ENCODE measurements at regions not wholly inside any gene's neighbourhood (a gene's known extent, or its start where the extent isn't known, plus 50 kb on each side); places are given as distances from the start of the nearest gene placed in this dataset.

DNA sequence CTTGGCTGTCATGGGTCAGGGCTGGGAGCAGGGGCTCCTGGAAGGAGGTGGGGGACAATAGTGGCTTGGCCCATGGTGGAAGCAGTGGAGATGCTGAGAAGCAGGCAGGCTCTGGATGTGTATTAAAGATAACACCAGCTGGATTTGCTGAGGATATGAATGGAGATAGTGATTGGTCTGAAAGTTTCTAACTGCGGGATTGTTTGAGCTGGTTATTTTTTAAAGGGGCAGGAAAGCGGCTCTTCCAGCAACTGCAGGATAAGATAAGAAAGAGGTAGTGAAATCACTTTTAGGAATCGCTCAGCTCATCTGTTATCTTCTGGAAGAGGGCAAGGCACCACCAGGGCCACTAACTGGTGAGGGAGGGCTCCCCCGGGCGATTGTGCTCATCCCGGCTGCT, 125.5 kb downstream of the TENT4A start:
- H3K27me3 ChIP-seq: no peaks in the 10 kb centered on the region
- 25 to 29% methylated on average over 6 of the region's 6 CpGs for WGBS, 2 donors
- no peak overlapping the region for H3K4me3 ChIP-seq

DNA sequence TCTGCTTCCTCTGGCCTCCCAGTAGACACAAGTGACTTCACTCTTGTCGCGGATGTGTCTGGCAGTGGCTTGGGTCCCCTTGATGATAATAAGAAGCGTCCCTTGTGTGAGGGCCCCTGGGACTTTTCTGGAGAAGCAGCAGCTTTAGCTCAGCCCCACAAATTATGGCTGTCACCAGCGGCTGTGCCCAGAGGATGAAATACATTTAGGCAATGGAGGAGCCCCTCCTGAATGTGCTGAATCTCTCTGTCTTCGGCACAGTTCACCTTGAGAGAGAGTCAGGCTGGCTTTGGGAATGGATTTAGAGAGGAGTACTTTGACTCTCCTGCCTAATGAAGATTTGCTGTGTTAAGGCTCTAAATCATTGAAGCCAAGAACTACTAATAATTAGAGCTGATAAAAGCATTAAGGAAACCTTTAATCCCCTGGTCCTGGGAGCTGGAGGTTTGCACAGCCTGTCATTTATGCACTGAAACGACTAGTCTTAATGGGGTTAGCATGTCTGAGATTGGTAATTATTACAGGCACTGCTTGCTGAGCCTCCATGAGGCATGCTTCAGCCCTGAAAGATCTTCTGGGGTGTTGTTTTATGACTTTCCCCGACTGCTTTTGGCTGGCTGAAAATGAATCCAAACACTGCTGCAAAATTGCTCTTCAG, 127.0 kb downstream of the TENT4A start:
- ATAC-seq (ENCODE audit: low FRiP score in 2 of 2) (no peak), DNase-seq (no peak)
- Histone ChIP-seq H3K4me3 (no peak overlapping the region), H3K27me3 (no peaks in the 10 kb centered on the region), H3K36me3 (no peaks in the 10 kb centered on the region), H3K27ac (no peak overlapping the region), H3K4me1 (no peaks in the 10 kb centered on the region), H3K9me3 (no peaks in the 10 kb centered on the region)
- no peak for TF ChIP-seq POLR2A (IDR thresholded peaks at IDR 0.05)
- TF ChIP-seq EP300 (IDR thresholded peaks at IDR 0.05): no peak
- TF ChIP-seq POLR2AphosphoS5 (IDR thresholded peaks at IDR 0.05): no peak
- TF ChIP-seq, protein P1, sequence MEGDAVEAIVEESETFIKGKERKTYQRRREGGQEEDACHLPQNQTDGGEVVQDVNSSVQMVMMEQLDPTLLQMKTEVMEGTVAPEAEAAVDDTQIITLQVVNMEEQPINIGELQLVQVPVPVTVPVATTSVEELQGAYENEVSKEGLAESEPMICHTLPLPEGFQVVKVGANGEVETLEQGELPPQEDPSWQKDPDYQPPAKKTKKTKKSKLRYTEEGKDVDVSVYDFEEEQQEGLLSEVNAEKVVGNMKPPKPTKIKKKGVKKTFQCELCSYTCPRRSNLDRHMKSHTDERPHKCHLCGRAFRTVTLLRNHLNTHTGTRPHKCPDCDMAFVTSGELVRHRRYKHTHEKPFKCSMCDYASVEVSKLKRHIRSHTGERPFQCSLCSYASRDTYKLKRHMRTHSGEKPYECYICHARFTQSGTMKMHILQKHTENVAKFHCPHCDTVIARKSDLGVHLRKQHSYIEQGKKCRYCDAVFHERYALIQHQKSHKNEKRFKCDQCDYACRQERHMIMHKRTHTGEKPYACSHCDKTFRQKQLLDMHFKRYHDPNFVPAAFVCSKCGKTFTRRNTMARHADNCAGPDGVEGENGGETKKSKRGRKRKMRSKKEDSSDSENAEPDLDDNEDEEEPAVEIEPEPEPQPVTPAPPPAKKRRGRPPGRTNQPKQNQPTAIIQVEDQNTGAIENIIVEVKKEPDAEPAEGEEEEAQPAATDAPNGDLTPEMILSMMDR (IDR thresholded peaks at IDR 0.05): no peak
- 63 to 72% methylated on average over 7 of the region's 7 CpGs for WGBS, 2 donors

More for the DNA sequence above, 125.5 kb downstream of the TENT4A start:
- DNase-seq (no peak), ATAC-seq (ENCODE audit: low FRiP score in 2 of 2) (no peak)
- TF ChIP-seq POLR2AphosphoS5 (IDR thresholded peaks at IDR 0.05): no peak
- TF ChIP-seq, protein P1 (IDR thresholded peaks at IDR 0.05): no peak
- no peak for TF ChIP-seq POLR2A (IDR thresholded peaks at IDR 0.05)
- TF ChIP-seq EP300 (IDR thresholded peaks at IDR 0.05): no peak
- no peaks in the 10 kb centered on the region for H3K4me1 ChIP-seq
- no peak overlapping the region for H3K27ac ChIP-seq
- no peaks in the 10 kb centered on the region for H3K36me3 ChIP-seq
- no peaks in the 10 kb centered on the region for H3K9me3 ChIP-seq

DNA sequence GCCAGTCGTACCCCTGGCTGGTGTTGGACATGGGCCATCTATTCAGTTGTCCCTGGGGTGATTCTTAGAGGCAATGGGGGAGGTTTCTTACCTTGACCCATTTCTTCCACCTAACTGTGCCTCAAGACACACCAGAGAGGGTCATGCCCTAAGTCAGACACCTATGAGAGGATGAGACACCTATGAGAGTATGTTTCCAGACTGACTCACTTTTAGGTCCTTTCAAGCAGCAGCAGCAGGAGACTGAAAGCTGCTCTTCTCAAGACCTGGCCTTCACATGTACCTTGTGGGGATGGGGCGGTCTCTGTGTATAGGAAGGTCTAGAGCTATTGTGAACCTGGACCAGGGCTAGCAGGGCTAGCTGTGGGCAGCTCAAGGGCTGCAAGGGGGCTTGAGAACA, 130.1 kb downstream of the TENT4A start:
- Histone ChIP-seq H3K9me3 (no peaks in the 10 kb centered on the region), H3K27ac (no peak overlapping the region), H3K36me3 (no peaks in the 10 kb centered on the region), H3K4me1 (no peaks in the 10 kb centered on the region), H3K4me3 (no peak overlapping the region), H3K27me3 (no peaks in the 10 kb centered on the region)
- no peak for DNase-seq
- TF ChIP-seq, protein P1 (IDR thresholded peaks at IDR 0.05): no peak
- TF ChIP-seq EP300 (IDR thresholded peaks at IDR 0.05) (no peak), POLR2A (IDR thresholded peaks at IDR 0.05) (no peak), POLR2AphosphoS5 (IDR thresholded peaks at IDR 0.05) (no peak)
- WGBS, 2 donors: 71 to 91% methylated on average over 2 of the region's 2 CpGs
- no peak for ATAC-seq (ENCODE audit: low FRiP score in 2 of 2)

- WGBS, 2 donors: 78 to 79% methylated on average over 8 of the region's 8 CpGs
- no peaks in the 10 kb centered on the region for H3K36me3 ChIP-seq
- H3K27me3 ChIP-seq: no peaks in the 10 kb centered on the region
- DNase-seq (no peak), ATAC-seq (ENCODE audit: low FRiP score in 2 of 2) (no peak)
- no peak overlapping the region for H3K27ac ChIP-seq
- TF ChIP-seq POLR2A (IDR thresholded peaks at IDR 0.05): no peak
- TF ChIP-seq, protein P1 (IDR thresholded peaks at IDR 0.05): no peak
- TF ChIP-seq POLR2AphosphoS5 (IDR thresholded peaks at IDR 0.05): no peak
- no peak for TF ChIP-seq EP300 (IDR thresholded peaks at IDR 0.05)
- no peaks in the 10 kb centered on the region for H3K4me1 ChIP-seq
- no peaks in the 10 kb centered on the region for H3K9me3 ChIP-seq
- H3K4me3 ChIP-seq: no peak overlapping the region
Observed at GRCh38 chr5:6843821-6844220, 130.6 kb downstream of the TENT4A start.

DNA sequence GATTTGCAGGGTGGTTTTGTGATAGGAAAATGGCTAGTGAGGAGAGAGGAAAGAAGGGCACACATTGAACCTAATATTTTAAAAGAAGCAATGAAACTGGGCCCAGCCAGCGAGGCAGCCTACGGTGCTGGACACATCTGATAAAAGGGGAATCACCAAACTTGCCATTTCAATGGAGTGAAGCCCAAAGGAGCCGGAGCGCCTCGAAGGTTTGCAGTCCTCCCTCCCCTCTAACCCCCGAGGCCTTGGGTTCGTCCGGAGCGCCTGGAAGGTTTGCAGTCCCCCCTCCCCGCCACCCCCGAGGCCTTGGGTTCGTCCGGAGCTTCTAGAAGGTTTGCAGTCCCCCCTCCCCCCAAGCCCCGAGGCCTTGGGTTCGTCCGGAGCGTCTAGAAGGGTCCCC, 132.6 kb downstream of the TENT4A start:
- TF ChIP-seq POLR2AphosphoS5 (IDR thresholded peaks at IDR 0.05) (no peak), POLR2A (IDR thresholded peaks at IDR 0.05) (no peak), EP300 (IDR thresholded peaks at IDR 0.05) (no peak)
- TF ChIP-seq, protein P1 (IDR thresholded peaks at IDR 0.05): no peak
- no peak for ATAC-seq (ENCODE audit: low FRiP score in 2 of 2)
- Histone ChIP-seq H3K4me3 (no peak overlapping the region), H3K4me1 (no peaks in the 10 kb centered on the region), H3K27me3 (no peaks in the 10 kb centered on the region), H3K27ac (no peak overlapping the region), H3K9me3 (no peaks in the 10 kb centered on the region), H3K36me3 (no peaks in the 10 kb centered on the region)
- DNase-seq: no peak
- 90 to 94% methylated on average over 16 to 17 of the region's 17 CpGs for WGBS, 2 donors

All from upper lobe of left lung (tissue), 6 donors.